DMS53 treated with DMSO at 0.1 percent for 48 hours (cell line): ENCODE measurements at regions not wholly inside any gene's neighbourhood (a gene's known extent, or its start where the extent isn't known, plus 50 kb on each side); places are given as distances from the start of the nearest gene placed in this dataset.

Experiments used
- DNase-seq: peaks from one replicate; lab custom pipeline; 2025; ENCODE audit not compliant: unreplicated experiment; lab: John Stamatoyannopoulos, UW

DNA sequence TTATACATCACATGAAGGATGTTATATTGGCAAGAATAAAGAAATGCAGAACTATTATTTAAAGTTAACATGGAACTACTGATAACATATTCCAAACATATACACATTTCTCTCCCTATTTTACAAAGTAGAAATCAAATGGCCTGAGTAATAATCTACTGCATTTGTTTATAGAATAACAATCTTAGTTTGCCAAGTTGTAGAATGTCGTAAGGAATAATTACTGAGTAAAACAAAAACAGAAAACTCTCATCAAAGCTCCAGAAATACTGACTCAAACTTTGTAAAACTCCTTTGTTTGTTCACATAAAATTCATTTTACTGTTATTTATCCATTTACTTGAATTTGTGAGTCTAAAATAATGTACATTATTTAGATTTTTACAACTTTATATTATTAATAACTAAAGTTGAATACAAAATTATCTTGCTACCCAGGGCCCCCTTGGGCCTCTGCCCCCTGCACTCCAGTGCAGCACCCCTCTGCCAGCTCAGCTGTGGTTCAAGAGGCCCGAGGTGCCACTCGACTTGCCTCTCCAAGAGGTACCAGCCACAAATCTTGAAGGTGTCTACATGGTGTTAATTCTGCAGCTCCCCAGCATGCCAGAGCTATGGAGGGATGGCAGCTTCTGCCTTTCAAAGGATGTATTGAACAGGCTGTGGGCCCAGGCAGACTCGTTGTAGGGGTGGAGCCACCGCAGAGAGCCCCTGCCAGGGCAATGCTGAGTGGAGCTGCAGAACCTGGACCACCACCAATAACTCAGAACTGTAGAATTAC, 2819.7 kb downstream of the PCDH9 start:
- no peak for DNase-seq

DNA sequence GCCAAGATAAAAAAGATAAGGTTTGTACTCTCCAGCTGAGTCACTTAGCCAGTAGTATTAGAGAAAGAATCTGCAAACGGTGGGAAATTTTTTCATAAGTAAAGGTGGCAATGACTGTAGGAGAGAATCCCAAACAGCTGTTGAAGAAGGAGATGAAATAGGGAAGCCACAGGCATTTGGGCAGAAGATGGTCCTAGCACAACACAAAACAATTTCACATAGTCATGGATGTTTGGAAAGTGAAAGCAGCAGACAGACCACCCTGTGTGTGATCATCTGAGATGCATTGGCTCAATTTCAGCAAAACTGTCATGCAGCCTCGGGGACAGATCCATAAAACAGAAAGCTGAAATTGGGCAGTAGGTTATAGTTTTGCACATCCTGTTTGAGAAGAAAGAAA, 2832.4 kb downstream of the PCDH9 start:
- DNase-seq, result no peak

DNA sequence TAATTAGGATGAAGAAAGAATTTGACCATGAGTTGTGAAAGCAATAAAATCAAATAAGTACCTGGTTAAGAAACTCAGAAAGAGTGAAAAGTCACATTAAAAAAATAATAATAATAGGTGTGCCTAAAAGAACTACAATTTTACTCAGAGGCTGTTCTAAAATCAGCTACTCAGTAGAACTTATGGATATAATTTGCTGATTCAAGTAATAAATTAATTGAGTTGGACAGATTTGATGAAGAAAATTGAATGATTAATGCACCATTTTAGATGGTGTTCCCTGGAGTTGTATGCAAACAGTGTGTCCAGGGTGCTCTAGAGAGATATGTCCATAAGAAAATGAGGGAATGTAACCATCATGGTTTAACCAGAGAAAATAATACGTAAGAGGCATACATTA, 2852.5 kb downstream of the PCDH9 start:
- DNase-seq, result no peak

DNA sequence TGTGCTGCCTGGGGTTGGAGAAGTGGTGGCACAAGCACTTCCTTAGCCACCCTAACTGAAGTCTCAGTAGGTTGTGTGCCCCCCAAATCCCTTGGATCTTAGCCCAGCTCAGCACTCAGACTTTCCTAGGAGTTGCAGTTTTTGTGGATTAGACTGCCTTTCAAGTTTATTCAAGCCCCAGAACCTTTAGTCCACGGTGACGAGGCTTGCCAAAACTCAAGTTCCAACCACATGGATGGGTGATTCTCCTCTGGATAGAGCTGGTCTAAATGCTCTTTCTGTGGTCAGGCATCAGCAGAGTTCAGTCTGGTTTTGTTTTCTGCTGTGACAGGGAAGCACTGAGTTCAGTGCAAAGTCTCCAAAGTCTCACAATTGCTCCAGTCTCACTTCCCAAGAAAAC, 2858.7 kb downstream of the PCDH9 start:
- DNase-seq, result no peak

DNA sequence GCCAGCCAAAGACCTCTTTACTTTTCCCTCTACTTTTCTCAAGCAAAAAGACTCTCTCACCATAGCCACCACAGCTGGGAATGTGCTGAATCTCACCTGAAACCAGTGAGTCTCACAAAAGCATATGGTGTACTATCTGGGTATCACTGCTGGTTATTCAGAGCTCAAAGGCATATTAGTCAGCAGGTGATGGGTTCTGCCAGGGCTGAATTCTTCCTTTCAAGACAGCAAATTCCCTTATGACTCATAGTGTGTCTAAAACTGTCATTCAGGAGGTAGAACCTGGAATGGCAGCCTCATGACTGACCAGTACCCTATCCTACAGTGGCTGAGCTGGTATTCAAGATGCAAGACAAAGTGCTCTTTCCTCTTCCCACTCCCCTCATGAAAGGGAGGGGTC, 2859.1 kb downstream of the PCDH9 start:
- no peak for DNase-seq

DNA sequence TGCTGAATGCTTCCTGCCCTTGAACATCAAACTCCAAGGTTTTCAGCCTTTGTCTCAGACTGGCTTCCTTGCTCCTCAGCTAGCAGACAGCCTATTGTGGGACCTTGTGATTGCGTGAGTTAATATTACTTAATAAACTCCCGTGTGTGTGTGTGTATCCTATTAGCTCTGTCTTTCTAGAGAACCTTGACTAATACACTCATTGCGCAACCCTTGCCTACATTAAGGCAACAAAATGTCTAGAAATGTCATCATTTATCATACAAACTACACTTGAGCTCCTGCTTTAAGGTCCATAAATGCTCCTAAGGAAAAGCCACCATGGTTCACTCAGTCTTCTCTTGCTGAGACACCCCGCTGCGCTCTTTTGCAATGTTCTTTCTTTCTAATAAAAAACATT, 2861.0 kb downstream of the PCDH9 start:
- DNase-seq, result no peak

DNA sequence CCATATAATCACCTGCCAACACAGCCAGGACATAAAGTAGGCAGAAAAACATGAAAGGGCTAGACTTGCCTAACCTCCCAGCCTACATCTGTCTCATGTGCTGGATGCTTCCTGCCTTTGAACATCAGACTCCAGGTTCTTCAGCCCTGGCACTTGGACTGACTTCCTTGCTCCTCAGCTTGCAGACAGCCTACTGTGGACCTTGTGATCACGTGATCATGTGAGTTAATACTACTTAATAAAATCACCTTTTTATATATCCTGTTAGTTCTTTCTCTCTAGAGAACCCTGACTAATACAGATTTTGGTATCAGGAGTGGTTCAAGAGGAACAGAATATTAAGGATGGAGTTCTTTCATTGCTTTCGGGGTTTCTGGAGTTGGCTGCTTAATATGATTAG, 2867.6 kb downstream of the PCDH9 start:
- no peak for DNase-seq

DNA sequence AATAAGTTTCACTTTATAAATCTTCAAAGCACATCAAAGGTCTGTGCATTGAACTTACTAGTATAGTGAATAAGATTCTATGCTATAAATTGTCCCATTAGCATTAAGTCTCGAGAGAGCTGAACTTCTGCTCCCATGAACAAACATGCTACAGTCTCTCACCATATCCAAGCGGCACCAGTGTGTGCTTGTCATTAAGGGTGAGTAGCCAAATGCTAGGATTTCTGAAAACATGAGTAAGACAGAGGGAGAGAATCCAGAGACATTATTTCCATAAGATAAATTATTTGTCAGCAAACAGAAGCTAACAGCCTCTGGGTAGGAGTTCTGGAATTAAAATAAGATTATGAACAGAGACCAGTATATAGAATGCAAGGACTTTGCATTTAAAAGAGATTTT, 2882.5 kb downstream of the PCDH9 start:
- no peak for DNase-seq

DNA sequence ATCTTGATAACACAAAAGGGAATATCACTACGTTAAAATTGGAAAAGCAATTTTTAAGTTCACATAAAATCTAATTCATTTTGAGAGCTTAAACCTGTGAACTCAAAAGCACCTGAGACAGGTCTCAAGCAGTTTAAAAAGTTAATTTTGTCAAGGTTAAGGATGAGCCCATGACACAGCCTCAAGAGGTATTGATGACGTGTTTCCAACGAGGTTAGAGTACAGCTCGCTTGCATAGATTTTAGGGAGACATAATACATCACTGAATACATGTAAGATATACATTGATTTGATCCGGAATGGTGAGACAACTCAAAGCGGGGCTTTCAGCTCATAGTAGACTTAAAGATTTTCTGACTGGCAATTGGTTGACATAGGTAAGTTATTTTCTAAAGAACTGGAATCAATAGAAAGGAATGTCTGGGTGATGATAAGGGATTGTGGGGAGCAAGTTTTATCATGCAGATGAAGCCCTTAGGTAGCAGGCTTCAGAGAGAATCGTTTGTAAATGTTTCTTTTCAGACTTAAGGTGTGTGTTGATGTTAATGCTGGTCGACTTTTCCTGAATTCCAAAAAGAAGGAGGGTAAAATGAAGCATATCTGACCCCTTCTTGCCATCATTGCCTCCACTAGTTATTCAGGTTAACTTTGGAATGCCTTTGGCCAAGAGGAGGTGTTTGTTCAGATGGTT, 2890.6 kb downstream of the PCDH9 start:
- no peak for DNase-seq

DNA sequence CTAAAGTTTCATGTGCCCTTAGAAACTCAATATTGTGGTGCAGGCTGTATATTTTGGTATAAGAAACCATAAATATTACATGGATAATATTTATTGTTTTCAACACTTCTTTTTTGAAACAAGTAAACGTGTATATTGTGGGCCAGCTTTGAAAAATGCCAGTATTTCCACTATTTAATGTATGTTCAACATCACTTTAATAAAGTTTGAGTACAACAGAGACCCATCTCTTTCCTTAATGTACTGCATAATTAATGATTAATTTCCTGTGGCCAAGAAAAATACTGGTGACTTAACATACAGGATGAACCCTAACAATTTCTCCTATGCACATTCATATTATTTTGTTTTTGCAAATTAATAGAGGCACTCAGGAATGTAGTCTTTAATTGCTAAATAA, 2891.5 kb downstream of the PCDH9 start:
- no peak for DNase-seq

DNA sequence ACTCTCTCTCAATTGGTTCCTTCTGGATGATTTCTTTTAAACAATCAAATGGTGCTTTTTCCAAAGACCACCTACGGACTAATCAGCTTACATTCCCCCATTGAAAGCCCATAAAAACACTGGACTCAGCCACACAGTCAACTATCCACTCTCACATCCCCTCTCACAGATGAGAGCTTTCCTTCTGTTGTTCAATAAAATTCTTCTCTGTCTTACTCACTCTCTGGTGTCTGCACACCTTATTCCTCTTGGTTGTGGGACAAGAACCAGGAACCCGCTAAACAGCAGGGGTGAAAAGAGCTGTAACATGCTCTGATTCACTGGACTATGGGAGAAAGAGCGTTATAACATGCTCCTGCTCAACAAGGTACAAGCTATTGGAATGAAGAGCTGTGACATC, 2896.2 kb downstream of the PCDH9 start:
- DNase-seq, result no peak

DNA sequence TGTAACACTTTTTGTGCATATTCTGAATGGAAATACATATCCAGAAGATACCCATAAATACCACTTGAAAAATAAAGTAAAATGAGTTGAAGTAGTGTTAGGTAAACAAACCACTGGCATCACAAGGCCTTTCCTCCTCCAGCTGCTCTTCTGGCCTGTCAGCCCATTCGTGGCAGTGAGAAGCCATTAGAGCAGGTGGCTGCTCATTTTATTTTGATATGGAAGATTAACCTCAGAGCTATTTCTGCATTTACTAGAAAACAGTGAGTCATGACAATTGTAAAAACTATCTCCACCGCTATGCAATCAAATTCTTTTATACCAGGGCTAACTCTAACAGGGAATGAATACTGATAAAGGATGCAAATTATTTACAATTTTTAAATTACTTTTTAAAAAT, 2898.1 kb downstream of the PCDH9 start:
- peak; percentile 60 for DNase-seq

DNA sequence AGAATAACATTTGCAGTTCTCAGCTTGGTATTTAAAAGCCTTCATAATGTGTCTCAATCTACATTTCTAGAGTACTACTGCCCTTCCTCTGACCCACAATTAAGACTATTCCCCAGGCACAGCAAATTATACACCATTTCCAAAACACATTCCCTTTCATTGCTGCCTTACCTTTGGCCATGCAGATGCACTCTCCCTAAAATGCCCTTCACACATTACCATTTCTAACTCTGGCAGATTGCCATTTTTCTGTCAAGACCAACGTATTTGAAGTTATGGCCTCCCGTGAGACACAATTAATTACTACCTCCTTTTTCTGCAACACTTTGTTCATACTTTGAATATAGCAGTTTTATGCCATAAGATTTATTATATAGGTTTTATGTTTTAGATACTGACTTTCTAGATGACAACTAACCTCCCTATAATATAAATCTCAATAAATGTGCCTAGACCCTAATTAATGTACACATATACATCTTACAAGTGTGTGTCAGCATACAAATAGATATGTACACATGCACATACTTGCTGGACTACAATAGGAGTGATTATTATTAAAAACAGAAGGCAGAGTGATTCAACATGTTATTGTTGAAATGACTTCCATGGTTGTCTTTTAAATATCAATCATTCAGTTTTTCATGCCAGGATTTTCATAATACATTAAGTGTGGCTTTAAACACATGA, 2902.5 kb downstream of the PCDH9 start:
- no peak for DNase-seq

DNA sequence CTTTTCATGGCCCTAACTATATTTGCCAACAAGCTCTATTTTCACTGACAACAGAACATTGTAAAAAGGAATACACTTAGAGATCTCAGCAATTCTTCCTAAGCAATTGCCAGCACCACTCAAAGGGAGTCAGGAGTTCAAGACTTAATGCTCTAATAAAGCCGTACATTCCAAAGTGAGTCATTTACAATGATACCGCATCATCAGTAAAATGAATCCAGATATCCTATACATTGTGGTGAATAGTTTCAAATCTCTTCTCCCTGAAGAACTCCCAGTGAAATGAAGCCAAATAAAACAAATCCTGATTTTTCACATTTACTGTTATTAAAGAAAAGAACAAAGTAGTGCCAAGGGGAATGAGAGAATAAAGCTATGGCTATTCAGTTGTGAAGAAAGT, 2898.7 kb upstream of the PCDH20 start:
- no peak for DNase-seq

DNA sequence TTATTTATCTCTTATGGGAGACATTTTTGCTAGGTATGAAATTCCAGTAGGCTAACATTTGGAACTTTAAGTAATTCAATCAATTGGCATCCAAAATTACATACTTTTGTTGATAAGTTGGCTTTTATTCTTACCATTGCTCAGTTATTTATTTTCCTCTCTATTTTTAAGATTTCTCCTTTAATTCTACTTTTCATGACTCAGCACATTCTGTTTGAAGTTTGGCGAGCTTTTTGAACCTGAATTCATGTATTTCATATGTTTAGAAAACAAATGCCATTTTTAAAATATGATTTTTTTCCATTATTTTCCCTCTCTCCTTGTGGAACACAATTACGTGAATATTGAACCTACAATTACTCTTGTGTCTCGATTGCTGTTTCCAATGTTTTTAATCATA, 2896.3 kb upstream of the PCDH20 start:
- DNase-seq, result no peak

DNA sequence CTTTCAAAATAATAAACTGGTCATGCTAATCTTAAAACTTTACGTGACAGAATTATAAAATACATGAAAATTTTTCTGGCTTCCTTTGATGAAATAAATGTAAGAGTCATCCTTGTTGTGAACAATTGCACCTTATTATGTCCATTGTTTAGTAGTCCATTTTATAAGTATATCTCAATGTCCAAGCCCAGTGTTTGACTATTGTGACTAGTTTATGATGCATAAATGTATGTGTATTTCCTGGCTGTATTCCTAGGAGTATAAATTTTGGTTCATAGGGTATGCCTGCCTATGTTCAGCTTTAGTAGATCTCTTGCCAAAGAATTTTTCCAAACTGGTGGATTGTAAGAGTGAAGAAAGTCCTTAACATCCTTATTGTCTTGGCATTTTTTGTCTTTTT, 2895.5 kb upstream of the PCDH20 start:
- DNase-seq, result no peak

DNA sequence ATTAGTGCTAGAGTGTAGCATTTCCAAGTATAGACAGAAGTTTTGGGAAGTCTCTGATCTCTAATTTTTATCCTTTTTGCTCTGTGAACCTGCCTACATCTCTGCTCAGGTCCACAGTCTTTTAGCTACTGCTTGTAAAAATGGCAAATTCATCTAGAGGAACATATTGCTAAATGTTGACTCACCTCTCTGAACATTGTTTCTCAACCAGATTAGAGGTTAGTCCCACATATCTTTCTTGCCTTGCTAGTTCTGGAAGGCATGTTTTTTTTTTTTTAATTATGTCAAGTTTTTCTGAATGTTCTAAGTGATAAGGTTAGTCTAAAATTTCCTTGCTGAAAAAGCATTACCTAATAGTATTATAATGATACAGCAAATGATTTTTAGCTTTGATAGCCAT, 2889.6 kb upstream of the PCDH20 start:
- no peak for DNase-seq

DNA sequence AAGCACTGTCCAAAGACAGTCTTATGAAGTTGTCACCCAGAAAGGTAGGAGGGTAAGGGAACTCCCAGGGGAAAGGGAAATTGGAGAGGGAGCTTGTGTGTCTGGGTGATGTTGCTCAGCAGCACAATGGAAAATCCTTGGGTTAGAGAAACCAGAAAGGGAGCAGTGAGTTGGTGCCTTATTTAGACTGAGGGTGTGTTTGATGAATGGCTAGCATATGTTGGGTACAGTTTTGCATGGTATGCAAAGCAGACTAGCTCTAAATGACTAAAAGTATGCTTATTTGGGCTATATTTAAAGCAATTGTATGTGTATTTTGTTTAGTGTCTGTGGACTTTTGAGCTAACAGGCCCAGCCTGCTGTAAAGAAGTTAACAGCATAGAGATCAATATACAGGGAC, 2884.6 kb upstream of the PCDH20 start:
- no peak for DNase-seq

DNA sequence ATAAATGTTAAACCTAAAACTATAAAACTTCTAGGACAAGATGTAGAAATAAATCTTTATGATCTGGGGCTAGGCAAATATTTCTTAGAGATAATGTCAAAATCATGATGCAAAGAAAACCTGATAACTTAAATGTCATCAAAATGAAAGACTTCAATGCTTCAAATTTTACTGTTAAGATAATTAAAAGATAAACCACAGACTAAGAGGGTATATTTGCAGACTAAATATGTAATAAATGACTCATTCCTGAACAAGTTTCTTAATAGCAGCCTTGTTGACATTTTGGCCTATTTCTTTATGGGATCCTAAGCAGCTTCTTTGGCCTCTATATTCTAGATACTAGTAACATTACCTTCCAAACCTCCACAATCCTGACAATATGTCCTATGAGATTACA, 2878.3 kb upstream of the PCDH20 start:
- DNase-seq, result no peak

DNA sequence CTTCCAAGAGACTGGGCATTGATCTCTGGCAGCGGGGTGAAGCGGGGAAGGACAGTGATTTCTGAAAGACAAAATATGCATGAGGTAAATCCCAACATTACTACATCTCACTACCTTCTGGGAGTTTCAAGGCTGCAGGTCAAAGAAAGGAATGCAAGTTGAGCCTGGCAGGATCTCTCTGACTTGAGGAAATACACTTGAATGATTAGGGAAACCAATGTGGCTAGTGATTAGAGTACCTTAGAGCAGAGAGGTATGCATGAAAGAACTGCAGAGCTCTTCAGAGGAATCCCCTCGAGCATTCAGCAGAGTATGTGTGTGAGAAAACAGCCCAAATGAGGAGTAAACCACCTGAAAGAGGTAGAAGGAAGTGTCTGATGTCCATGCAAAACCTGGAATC, 2874.1 kb upstream of the PCDH20 start:
- DNase-seq, result no peak

DNA sequence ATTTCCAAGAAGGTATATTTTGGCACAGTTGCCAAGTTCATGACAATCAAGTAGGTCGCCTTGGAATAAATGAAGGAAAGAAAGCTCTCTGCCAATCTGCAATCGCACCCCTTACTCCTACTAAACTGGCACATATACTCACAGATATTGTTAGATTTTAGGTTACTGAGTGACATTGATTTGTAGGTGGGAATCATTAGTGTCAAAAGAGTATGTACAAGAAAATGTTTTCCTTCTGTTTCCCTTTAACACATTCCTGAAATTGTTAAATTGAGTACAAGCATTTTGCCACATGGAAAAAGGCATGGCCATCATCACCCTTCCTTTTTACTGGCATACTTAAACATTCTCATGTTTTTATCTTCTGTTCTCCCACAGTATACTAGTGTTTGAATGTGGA, 2868.3 kb upstream of the PCDH20 start:
- no peak for DNase-seq

DNA sequence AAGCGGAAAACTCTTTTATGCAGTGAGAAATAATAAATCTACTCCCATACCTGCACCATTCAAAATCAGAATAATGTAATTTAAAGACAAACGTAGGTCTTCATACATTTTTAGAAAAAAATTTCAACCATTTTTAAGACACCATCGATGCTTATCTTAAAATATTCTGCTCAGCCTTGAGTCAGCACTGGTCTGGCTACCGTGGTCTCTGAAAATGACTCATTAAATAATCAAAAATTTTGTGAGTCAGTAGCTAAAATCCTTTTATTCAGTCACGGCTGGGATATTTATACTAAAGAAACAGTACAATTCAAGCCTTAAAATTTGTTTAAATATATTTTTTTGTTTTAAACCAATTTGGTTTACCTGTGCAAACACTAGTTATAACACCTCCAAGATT, 2862.8 kb upstream of the PCDH20 start:
- no peak for DNase-seq
